Ascending aorta (tissue), 2 donors: ENCODE measurements at regions not wholly inside any gene's neighbourhood (a gene's known extent, or its start where the extent isn't known, plus 50 kb on each side); places are given as distances from the start of the nearest gene placed in this dataset.

Experiments
- DNase-seq, 2 donors: peaks; one replicate each; pipeline ENCODE4 v3.0.0-alpha.2; 2019; ENCODE audit warnings: low spot score in 2 of 2
- H3K27ac ChIP-seq, 2 donors: fragments of 200-600 bp; sonication (generic); one replicate each; pipeline ENCODE4 v1.5.1; 2016 to 2017; ENCODE audit warnings: mild to moderate bottlenecking in 1 of 2
- H3K27me3 ChIP-seq: fragments of 200-600 bp; sonication (generic); one replicate; pipeline ENCODE4 v1.5.1; 2017
- H3K36me3 ChIP-seq, 2 donors: fragments of 200-600 bp; sonication (generic); one replicate each; pipeline ENCODE4 v1.5.1; 2016
- H3K4me1 ChIP-seq, 2 donors: fragments of 200-600 bp; sonication (generic); one replicate each; pipeline ENCODE4 v1.5.1; 2016 to 2017; ENCODE audit warnings: mild to moderate bottlenecking in 1 of 2
- H3K4me3 ChIP-seq, 2 donors: fragments of 200-600 bp; sonication (generic); one replicate each; pipeline ENCODE4 v1.5.1; 2016 to 2017; ENCODE audit warnings: mild to moderate bottlenecking in 1 of 2
- H3K9me3 ChIP-seq, 2 donors: fragments of 200-600 bp; sonication (generic); one replicate each; pipeline ENCODE4 v1.5.1; 2016
- CTCF ChIP-seq, 3 experiments: fragments of 200-600 bp in 2 of 3; fragments of 450-650 bp in 1 of 3; sonication (generic) in 2 of 3; IDR thresholded peaks; one replicate each; pipeline ENCODE4 v1.5.1; 2016 to 2019; ENCODE audit warnings: antibody characterized with exemption in 3 of 3, mild to moderate bottlenecking in 1 of 3, moderate library complexity in 1 of 3
- intact Hi-C: fragments of 100-400 bp; cut with DNase I; formaldehyde crosslinking; loops from one replicate; pipeline ENCODE4 v1.15.1; 2023

- H3K36me3 ChIP-seq, result no peaks in the 10 kb centered on the region
- TF ChIP-seq CTCF (IDR thresholded peaks at IDR 0.05), result no peak
- H3K4me1 ChIP-seq, result no peaks in the 10 kb centered on the region
- H3K27me3 ChIP-seq, result no peaks in the 10 kb centered on the region
- no peaks in the 10 kb centered on the region for H3K9me3 ChIP-seq
- intact Hi-C loops, result no loop called here
- no peak overlapping the region for H3K4me3 ChIP-seq
- no peak for DNase-seq
- no peak overlapping the region for H3K27ac ChIP-seq
Measured at GRCh38 chr5:167881041-167881440, 410.4 kb upstream of the WWC1 start.

- intact Hi-C loops, result no loop called here
Measured at GRCh38 chr5:167886196-167886595, 405.2 kb upstream of the WWC1 start.

GRCh38 chr5:167888393-167888792 lies 403.1 kb upstream of the WWC1 start:
- no peak overlapping the region for H3K4me3 ChIP-seq
- H3K27me3 ChIP-seq, result no peaks in the 10 kb centered on the region
- no peaks in the 10 kb centered on the region for H3K4me1 ChIP-seq
- TF ChIP-seq CTCF (IDR thresholded peaks at IDR 0.05), result no peak
- no peaks in the 10 kb centered on the region for H3K36me3 ChIP-seq
- DNase-seq, result no peak
- intact Hi-C loops, result no loop called here
- no peak overlapping the region for H3K27ac ChIP-seq
- H3K9me3 ChIP-seq, result no peaks in the 10 kb centered on the region

More at GRCh38 chr5:167886196-167886595, 405.2 kb upstream of the WWC1 start:
- H3K27ac ChIP-seq, result no peak overlapping the region
- H3K27me3 ChIP-seq, result no peaks in the 10 kb centered on the region
- no peak for TF ChIP-seq CTCF (IDR thresholded peaks at IDR 0.05)
- H3K9me3 ChIP-seq, result no peaks in the 10 kb centered on the region
- no peak overlapping the region for H3K4me3 ChIP-seq
- DNase-seq, result no peak
- H3K4me1 ChIP-seq, result no peaks in the 10 kb centered on the region
- no peaks in the 10 kb centered on the region for H3K36me3 ChIP-seq

- Histone ChIP-seq H3K9me3 (no peaks in the 10 kb centered on the region), H3K4me1 (no peaks in the 10 kb centered on the region), H3K27ac (no peak overlapping the region), H3K4me3 (no peak overlapping the region), H3K27me3 (no peaks in the 10 kb centered on the region), H3K36me3 (no peaks in the 10 kb centered on the region)
- no peak for TF ChIP-seq CTCF (IDR thresholded peaks at IDR 0.05)
- intact Hi-C loops, result no loop called here
- no peak for DNase-seq
Measured at GRCh38 chr5:167889276-167889675, 402.2 kb upstream of the WWC1 start.

GRCh38 chr5:167892352-167893115 lies 398.9 kb upstream of the WWC1 start:
- Histone ChIP-seq H3K4me1 (no peaks in the 10 kb centered on the region), H3K27me3 (no peaks in the 10 kb centered on the region), H3K36me3 (no peaks in the 10 kb centered on the region), H3K4me3 (no peak overlapping the region), H3K27ac (no peak overlapping the region), H3K9me3 (no peaks in the 10 kb centered on the region)
- TF ChIP-seq CTCF (IDR thresholded peaks at IDR 0.05), result no peak
- intact Hi-C loops, result no loop called here
- DNase-seq, result no peak
